K562 (cell line): ENCODE measurements at regions not wholly inside any gene's neighbourhood (a gene's known extent, or its start where the extent isn't known, plus 50 kb on each side); places are given as distances from the start of the nearest gene placed in this dataset.

Source experiments
- REST ChIP-seq, 2 experiments: fragments of 450-650 bp; formaldehyde crosslinking in 1 of 2; IDR thresholded peaks; 2 replicates each; pipeline versions ENCODE4 v1.4.0 to v1.6.1; 2014 to 2020; ENCODE audit warnings: mild to moderate bottlenecking in 2 of 2, borderline replicate concordance in 1 of 2, low read depth in 1 of 2

GRCh38 chr4:28451346-28451745 is 1590.7 kb downstream of the STIM2 start (continued):
- no peak for TF ChIP-seq REST (IDR thresholded peaks at IDR 0.05; ENCODE audit: borderline replicate concordance)
- TF ChIP-seq REST (CRISPR knock-in tag; IDR thresholded peaks at IDR 0.05; ENCODE audit: low read depth), result no peak
